ENCODE measurements at regions not wholly inside any gene's neighbourhood (a gene's known extent, or its start where the extent isn't known, plus 50 kb on each side); places are given as distances from the start of the nearest gene placed in this dataset.
"Not testable (repeated sequence)": the region's sequence is repeated elsewhere in the genome, so short reads cannot be mapped to it uniquely, and the experiment has no call there.

DNA sequence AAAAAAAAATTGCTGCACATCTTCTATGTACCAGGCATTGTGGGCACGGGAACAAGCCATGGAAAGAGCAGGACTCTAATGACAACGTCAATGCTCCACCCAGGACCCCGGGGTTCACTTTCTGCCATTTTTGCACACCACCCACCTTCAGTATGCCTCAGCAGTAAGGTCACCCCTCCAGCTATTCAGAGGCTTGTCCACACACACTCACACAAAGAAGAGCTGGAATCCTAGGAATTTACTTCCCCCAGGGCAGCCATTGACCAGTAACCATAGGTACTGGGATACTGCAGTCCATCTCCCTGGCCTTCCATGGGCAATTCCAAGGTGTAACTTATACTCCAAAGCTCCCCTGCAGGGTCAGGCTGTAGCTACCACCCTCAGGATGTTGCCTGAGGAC lies 170.8 kb downstream of the SUCLG1 start:
- no peak for DNase-seq

DNA sequence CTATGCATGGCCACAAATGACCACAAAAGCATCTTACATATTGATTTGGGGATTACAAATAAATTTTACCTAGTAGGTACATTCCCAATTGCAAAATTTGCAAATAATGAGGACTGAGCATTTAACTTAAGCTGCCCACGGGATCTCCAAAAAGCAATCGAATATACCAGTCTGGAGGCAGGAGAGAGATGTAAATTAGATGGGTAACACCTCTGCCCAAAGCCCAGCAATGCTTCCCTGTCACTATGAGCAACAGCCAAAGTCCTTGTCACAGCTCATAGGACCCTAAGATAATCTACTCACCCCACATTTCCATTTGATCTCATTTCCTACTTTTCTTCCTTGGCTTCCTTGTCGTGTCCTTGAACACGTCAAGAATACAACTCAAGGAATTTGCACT lies 172.2 kb downstream of the SUCLG1 start:
- DNase-seq, result no peak

DNA sequence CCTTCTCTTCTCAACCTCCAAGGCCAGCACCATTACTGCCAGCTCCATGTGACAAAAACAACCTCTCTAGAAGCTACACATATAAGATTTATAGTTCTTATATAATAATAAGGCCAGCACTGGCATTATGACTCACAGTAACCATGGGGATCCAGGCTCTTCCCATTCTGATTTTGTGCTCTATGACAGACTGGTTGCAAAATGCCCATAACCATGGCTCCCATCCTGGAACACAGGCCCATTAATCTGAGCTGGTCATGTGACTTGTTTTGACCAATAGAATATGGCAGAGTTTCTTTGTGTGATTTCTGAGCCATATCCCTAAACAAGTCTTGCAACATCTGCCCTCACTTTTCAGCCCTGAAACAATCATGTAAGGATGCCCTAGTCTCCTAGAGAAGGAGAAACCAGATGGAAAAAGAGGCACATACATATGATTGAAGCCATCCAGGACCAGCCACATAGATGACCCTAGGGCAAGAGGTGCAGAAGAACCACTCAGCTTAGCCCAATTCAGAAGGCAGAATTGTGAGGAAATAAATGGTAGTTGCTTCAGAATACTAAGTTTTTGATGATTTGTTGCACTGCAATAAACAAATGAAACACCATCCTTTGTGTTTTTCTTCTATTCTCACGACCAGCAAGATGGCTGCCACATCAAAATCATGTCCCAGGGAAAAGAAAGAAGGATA lies 173.9 kb downstream of the SUCLG1 start:
- no peak for DNase-seq

DNA sequence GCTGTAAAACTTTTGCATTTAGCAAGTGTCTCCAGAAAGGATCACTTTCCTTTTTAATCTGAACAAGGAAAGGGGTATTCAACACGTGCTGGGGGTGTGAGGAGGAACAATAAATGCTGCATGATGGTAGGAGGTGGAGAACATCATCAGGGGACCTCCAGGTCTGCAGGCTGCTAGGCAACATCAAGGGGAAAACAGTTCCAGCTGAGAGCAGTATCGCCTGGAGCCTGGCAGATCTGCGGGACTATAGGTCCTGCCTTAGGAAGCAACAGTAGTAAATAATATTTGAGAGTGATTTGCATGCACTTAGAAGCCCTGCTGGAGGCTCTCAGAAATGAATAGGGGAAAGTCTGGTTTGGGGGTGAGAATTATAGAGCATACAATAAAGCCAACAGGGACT lies 175.6 kb downstream of the SUCLG1 start:
- DNase-seq, result no peak

DNA sequence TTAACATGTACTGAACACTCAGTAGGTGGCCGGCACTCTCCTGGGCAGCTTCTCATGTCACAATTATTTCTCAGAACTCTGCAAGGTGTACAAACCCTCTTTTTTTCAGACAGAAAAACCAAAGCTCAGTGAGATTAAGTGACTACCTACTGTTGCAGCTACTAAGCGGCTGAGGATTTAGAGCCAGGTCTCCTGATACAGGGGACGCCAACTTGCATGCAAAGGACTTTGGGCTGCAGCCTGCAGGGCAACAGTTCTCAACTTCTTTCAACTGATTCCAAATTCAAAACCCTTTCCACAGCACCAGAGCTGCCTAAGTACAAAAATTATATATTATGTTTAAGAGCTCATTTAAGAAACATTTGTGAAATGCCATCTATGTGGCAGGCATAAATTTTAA lies 177.6 kb downstream of the SUCLG1 start:
- DNase-seq, result no peak

DNA sequence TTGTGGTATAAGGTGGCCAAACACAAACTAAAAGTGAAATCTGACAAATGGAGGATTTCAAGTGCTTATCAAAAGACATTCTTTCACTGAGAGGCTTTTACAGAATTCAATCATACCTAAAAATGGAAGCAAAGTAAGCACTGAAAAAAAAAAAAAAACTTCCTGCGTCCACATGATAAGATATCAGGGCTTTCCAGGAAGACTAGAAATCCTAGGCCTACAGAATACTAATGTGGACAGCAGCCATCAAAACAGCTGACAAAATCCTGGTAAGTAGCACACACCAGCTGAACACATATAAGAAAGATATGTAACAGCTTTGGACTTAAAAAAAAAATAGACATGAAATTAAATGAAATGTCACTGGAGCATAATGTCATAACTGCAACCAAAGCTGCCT lies 178.2 kb downstream of the SUCLG1 start:
- no peak for DNase-seq

DNA sequence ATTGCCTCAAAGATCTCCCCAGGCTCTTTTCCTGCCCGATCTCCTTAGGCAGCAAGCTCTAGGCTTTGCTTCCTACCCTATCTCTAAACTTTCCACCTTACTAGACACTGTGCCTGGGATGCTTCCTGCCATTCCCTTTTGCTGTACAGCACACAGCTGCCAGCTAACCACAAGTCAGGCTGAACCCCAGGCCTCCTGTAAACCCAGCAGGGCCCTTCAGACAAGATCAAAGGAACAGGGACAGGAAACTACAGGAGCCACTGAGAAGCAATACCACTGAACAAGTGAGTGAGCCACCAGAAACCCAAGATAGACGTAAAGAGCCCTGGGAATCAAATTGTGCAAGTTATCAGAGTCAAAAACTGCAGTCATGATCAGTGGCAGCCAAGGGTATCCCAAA lies 180.7 kb downstream of the SUCLG1 start:
- no peak for DNase-seq

DNA sequence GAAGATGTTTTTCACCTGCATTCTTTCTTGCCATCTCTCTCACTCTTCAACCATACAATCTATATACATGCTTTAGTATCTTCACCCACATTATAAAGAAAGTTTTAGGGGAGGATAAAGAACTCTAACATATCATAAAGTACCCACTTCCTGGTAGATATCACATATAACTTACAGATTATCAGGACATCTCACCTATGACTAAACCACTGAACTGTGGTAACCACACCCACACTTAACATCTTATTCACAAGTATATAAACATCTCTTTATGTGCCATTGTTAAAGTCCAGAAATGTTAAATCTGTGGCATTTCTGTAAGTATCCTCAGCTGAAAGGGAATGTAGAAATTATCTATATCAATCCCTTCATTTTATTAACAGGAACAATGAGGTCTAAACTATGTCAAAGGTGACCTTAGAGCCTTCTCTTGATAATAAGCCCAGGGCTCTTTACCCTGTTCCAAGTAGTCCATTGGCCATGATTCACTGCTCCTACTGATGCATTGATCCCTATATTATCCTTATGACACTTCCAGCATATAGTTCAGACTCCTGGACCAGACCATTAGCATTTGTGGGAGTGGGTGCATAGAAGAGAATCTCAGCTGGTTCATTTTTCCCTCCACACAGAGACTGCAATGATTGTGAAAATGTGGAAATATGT lies 182.4 kb downstream of the SUCLG1 start:
- DNase-seq, result no peak

DNA sequence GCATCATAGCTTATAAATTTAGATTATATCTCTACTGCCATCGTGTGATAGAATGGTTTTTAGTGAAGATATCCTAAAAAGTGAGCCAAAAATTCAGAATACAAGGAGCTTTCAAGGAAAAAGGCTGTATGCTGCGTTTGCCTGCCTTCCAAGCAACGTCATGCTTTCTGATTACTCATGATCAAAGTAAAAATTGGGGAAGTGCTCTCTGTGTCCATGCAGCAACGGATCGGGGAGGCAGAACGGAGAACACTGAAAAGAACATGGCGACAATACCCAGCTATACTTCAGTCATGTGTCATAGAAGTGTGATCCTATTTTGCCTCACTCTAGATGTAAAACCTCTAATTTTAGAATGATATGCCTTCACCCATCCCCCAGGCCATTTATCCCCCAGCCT lies 185.7 kb downstream of the SUCLG1 start:
- no peak for DNase-seq

DNA sequence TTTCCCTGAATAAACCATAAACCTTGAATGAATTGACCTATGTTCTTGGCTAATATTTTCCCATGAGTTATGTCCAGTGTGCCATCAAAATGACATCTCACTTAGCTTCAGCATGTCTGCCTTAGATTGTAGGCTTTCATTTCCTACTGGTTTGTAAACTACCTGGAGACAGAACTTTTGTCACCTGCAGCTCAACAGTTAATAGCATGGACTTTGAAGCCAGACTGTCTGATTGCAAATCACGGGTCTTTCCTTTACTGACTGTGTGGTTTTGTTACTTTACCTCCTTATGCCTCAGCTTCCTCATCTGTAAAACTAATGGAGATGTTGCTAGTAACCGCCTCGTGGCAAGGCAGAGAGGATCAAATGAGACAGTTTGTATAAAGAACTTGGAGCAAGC lies 187.1 kb downstream of the SUCLG1 start:
- no peak for DNase-seq

DNA sequence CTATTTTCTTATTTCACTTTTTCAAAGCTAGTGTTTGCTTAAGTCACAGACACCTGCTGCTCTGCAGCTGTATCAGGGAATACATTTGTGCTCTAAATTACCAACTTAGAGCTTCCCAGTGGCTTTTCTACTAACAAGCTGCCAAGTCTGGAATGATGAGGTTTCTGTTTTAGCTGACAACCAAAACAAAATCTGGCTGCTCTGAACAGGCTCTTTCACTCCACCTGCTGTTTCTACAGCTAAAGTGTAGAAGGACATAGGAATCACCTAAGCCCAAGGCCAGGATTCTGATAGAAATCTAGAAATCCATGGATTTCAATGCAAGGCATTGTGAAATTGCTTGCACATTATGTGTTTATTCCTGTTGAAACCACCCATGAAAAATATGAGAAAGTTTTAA lies 201.2 kb downstream of the SUCLG1 start:
- peak; percentile 25 for DNase-seq

DNA sequence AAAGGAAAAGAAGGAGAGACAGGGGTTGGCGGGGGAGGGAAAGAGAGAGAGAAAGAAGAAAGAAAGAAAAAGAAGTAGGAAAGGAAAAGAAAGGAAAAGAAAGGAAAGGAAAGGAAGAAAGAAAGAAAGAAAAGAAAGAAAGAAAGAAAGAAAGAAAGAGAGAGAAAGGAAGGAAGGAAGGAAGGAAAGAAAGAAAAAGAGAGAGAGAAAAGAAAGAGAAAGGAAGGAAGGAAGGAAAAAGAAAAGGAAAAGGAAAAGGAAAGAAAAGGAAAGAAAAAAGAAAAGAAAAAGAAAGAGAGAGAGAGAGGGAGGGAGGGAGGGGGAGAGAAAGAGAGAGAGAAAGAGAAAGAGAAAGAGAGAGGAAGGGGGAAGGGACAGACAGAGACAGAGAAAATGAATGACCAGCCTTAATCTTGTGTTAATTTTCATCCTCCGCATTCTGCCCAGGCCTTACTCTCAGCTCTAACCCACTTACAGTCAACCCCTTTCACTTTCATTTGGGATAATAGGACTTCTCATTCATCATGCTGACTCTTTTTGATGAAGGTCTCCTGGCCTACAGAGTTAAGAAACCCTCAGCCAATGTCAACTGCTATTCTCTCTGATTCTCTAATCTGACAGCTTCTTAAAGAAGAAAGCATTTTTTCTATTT lies 207.3 kb downstream of the SUCLG1 start:
- no peak for DNase-seq

DNA sequence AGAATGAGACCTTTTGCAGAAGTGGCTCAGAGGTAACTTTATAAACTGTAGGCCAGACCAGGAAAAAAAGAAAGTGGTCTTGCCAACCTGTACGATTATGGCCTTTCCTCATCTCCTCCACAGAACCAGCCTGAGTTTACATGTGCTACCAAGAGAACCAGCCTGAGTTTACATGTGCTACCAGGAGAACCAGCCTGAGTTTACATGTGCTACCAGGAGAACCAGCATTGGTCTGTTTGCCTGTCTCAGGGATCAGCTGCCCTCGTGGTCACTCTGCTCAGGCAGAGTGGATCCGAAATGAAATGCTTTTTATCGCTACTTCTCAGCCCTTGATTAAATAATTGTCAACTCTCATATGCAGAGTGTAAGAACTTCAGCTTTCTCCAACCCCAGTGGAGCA lies 209.9 kb downstream of the SUCLG1 start:
- no peak for DNase-seq

DNA sequence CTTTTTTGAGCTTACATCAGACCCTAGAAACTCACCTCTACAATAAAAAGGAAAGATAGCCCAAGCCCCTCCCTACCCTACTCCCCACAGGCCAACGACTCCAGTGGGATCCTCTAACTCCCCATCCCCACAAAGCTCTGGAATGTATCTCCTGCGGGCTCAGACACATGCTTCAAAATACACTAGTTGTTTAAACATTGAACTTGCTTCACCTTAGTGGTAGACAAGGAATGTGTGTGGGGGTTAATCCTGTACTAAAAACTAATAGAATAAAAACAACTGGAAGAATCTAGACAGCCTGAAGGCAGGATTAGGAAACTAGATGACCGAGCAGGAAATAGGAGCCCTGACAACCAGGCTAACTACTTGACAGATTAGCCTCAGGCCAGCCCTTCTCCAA lies 211.5 kb downstream of the SUCLG1 start:
- no peak for DNase-seq

DNA sequence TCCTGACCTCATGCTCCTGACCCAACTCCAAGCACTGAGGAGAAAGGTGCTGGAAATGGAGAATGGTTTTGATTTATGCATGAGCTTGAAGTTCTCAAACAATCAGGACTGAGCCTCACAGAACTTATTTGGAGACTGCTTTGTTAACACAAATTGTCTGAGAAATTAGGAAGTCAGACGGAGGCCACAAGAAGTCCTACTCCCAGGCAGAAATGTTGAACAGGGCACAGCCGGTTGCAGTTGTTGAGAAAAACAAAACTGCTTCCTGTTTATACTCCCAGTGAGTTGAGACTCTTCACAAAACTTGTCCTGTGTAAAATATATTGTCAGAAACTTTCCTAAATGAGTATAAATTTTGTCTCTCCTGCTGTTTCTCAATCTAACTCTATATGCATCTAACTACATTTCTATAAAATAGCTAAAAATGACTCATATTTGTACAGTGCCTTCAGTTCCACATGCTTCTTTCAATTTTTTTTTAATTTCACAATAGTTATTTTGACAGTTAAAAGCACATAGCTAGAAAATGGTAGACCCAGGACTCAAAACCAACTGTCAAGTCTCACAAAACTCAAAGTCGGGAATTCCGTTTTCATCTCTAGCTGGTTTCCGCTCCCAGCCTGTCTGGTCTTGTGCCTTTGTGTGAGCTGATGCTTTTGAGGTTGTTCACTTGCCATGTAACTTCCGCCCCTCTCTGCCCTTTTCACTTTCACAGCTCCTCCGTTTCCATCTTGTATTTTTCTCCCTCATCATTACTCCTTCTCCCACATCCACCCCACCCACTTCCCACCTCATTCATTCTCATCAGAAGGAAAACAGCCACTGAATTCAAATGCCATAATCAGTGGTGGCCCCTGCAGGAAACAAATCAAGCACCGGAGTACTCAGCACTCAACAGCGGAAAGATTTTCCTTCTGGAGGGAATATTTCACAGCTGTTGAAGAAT lies 215.0 kb downstream of the SUCLG1 start:
- no peak for DNase-seq

DNA sequence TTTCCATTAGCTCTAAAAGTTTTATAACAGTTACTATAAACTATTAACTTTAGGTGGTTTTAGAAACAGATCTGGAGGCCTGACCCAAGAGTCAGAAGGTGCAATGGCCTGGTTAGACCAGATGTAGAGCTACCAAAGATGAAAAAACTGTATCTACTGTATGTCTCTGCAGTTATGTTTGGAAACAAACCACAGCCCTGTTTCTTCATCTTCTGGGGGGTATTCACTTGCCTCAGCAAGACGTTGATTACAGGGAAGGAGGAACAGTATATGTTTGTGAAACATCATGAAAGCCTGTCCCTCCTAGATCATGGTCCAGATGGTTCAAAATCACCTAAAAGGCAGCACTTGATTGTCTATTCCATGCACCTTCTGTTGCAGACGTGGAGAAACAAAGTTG lies 220.2 kb downstream of the SUCLG1 start:
- no peak for DNase-seq

DNA sequence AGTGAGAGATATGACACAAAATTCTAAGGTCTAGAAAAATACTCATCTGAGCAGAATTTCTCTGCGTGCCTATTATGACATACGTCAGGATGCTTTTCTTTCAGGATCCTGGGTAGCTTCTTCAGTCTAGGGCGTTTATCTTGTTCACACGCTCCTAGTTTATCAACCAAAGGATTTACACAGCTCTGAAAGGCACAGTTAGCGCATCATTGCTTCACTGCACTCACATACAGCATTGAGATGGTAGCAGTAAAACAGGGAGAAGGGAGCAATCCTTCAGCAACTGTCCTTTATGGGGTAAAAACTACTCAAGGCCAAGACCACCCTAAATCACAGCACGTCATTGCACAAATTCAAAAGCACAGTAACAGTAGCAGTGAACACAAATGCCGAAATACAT lies 222.8 kb downstream of the SUCLG1 start:
- DNase-seq, result no peak

DNA sequence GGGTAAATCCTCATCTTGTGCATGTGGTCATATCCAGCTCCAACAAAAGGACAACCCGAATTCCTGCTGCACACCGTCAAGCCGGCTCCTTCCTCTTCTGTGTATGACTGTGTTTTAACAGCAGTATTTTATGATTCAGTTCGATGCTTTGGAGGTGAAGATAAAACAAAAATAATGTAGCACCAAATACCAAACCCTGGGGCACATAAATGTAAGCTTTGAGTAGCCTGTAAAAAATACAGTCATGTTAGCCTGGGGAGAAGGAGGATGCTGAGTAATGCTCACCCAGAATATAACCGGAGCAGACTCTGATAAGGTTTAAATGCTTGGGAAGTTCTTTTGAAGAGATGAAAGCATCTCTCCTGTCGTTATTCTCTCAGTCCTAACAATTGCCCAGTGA lies 225.0 kb downstream of the SUCLG1 start:
- no peak for DNase-seq

DNA sequence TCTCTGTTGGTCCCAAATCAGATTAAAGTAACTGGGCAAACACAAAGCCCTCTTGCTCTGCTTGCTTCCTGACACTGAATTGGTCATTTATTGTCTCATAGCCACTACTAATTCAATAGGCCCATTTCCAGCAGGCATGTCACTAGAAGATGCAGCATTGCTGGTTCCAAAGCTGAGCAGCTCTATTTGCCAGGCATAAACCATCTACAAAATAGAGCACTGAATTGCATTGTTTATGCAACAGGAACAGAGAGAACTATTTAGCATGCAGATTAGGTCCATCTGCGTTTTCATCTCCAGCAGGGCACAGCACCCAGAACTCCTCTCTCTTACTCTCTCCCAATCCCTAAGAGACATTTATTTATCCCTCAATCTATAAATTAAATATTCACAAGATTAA lies 227.6 kb downstream of the SUCLG1 start:
- no peak for DNase-seq

DNA sequence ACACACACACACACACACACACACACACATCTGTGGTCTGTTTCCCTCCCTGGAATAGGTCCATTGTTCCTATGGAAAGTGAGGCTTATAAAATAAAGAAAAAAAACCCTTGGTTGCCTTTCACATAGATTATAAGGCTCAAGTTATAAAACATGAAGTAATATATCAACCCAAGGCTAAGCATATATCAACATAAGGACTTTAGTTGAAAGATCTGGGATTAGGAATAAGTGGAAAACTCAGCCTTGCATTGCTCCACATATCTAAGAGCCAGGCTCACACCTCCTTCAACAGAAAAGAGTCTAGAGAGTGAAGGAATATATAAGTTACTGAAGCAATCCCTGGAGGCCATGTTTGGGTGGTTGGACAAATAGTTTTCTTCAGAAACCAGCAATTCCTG lies 235.0 kb downstream of the SUCLG1 start:
- DNase-seq, result no peak

DNA sequence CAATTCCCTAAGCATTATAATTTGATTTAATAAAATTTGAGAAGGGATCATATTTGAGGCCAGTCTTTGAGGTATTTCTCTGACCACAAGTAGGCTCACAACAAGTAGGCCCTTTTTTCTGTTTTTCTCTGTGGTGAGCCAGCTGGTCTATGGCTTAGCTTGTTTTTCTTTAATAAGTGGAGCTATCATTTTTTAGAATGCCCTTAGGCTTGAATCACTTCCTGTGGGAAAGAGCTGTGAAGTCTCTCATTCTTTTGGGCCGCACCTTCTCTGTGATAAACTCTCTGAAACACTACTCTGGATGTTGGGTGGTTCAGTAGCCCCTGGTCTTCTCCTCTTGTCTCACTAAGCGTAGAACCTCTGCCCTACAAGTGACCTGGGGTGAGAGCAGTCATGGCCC lies 235.9 kb downstream of the SUCLG1 start:
- no peak for DNase-seq

DNA sequence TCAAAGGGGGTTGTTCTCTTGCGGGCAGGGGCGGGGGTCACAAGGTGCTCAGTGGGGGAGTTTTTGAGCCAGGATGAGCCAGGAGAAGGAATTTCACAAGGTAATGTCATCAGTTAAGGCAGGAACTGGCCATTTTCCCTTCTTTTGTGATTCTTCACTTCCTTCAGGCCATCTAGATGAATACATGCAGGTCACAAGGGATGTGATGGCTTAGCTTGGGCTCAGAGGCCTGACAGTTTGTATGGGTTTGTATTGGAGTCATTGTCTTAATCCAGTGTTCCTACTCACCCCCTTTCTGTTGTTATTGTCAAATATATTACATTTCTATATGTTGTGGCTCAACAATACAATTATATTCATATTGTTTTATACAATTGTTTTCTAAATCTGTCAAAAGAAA lies 238.0 kb downstream of the SUCLG1 start:
- not testable (repeated sequence) for DNase-seq

DNA sequence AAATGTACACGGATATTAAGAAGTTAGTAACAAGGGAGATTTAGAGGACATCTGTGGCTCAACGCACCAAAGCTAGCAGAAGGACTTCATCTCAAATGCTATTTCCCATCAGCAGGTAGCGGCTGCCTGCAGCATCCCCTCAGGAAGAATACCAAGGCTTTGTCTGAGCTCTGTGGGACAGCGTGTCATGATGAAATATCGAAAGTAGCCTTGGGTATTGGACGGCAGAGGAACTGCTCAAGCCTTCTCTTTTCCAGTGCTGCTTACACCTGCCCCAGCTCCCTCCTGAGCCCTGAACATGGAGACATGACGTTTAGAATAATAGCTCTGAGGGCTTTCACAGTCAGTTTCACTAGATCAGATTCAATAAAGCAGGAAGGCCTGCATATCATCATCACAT lies 241.6 kb downstream of the SUCLG1 start:
- DNase-seq, result no peak

Data from hindlimb muscle (tissue), 1 donor.